Gastroesophageal sphincter (tissue), 4 donors: ENCODE measurements at regions not wholly inside any gene's neighbourhood (a gene's known extent, or its start where the extent isn't known, plus 50 kb on each side); places are given as distances from the start of the nearest gene placed in this dataset.

Experiments used
- ATAC-seq: fragments of 150-250 bp; one replicate; pipeline ENCODE4 v1.9.1; 2016; ENCODE audit warnings: mild to moderate bottlenecking, moderate library complexity
- H3K27ac ChIP-seq, 4 donors: fragments of 200-600 bp; sonication (generic) in 3 of 4; 1 replicate in 3 of 4; 2 replicates in 1 of 4; pipeline ENCODE4 v1.5.1; 2016 to 2019
- H3K27me3 ChIP-seq: fragments of 200-600 bp; sonication (generic); one replicate; pipeline ENCODE4 v1.5.1; 2019
- H3K36me3 ChIP-seq, 2 donors: fragments of 200-600 bp; sonication (generic); one replicate each; pipeline ENCODE4 v1.5.1; 2019; ENCODE audit warnings: control low read depth in 1 of 2
- H3K4me1 ChIP-seq, 3 donors: fragments of 200-600 bp; sonication (generic); 1 replicate in 2 of 3; 2 replicates in 1 of 3; pipeline ENCODE4 v1.5.1; 2016 to 2019; ENCODE audit warnings: control low read depth in 2 of 3
- H3K4me3 ChIP-seq, 2 donors: fragments of 200-600 bp; sonication (generic); one replicate each; pipeline ENCODE4 v1.5.1; 2019; ENCODE audit warnings: mild to moderate bottlenecking in 1 of 2, moderate library complexity in 1 of 2
- H3K9me3 ChIP-seq, 3 donors: fragments of 200-600 bp; sonication (generic); one replicate each; pipeline ENCODE4 v1.5.1; 2017 to 2019; ENCODE audit warnings: control low read depth in 2 of 3
- CTCF ChIP-seq, 4 experiments: fragments of 200-600 bp in 2 of 4; fragments of 450-650 bp in 2 of 4; sonication (generic) in 1 of 4; IDR thresholded peaks; one replicate each; pipeline ENCODE4 v1.5.1; 2017 to 2019; ENCODE audit warnings: antibody characterized with exemption in 4 of 4, mild to moderate bottlenecking in 2 of 4, moderate library complexity in 2 of 4
- EP300 ChIP-seq: sonication (generic); formaldehyde crosslinking; IDR thresholded peaks from one replicate; pipeline ENCODE4 v1.6.1; 2017; ENCODE audit warnings: antibody characterized with exemption, mild to moderate bottlenecking
- POLR2A ChIP-seq, 2 donors: fragments of 450-650 bp; IDR thresholded peaks; one replicate each; pipeline ENCODE4 v1.6.1; 2017; ENCODE audit warnings: antibody characterized with exemption in 2 of 2, mild to moderate bottlenecking in 2 of 2, moderate library complexity in 1 of 2
- POLR2AphosphoS5 ChIP-seq: sonication (generic); formaldehyde crosslinking; IDR thresholded peaks from one replicate; pipeline ENCODE4 v1.6.1; 2017; ENCODE audit warnings: antibody characterized with exemption
- WGBS, 2 donors: methylation state at CpG; one replicate each; pipeline ENCODE4 v1.1.5; 2018; ENCODE audit warnings: low coverage in 1 of 2; 5-methylcytosine and 5-hydroxymethylcytosine counted together

- no peak for ATAC-seq
- Histone ChIP-seq H3K27ac (no peak overlapping the region), H3K4me1 (peaks cover 3 to 20% (median 6%) of the 10 kb centered on the region in 3 donors), H3K36me3 (no peaks in the 10 kb centered on the region), H3K9me3 (no peaks in the 10 kb centered on the region), H3K27me3 (no peaks in the 10 kb centered on the region), H3K4me3 (no peak overlapping the region)
- TF ChIP-seq EP300: no peak
- TF ChIP-seq POLR2AphosphoS5: no peak
- TF ChIP-seq CTCF (IDR thresholded peaks at IDR 0.05): no peak
- 33% methylated on average over 1 of the region's 1 CpG; no CpG with 5 or more reads in 1 of the 2 donors for WGBS, 2 donors
These were observed 66.7 kb upstream of the PGM2 start for GRCh38 chr4:37759833-37760232.

GRCh38 chr4:37758226-37758625 lies 68.3 kb upstream of the PGM2 start:
- WGBS, 2 donors: 11 to 25% methylated on average over 1 of the region's 1 CpG
- H3K36me3 ChIP-seq: no peaks in the 10 kb centered on the region
- no peaks in the 10 kb centered on the region for H3K9me3 ChIP-seq
- TF ChIP-seq POLR2AphosphoS5 (peak; percentile 85), CTCF (IDR thresholded peaks at IDR 0.05) (no peak), POLR2A (IDR thresholded peaks at IDR 0.05) (no peak), EP300 (no peak)
- ATAC-seq: peak; percentile 82
- peaks cover 3 to 20% (median 6%) of the 10 kb centered on the region in 3 donors for H3K4me1 ChIP-seq
- no peak overlapping the region for H3K4me3 ChIP-seq
- peak overlapping the region in 2 of 4 donors; percentile 17 to 48 for H3K27ac ChIP-seq
- no peaks in the 10 kb centered on the region for H3K27me3 ChIP-seq

DNA sequence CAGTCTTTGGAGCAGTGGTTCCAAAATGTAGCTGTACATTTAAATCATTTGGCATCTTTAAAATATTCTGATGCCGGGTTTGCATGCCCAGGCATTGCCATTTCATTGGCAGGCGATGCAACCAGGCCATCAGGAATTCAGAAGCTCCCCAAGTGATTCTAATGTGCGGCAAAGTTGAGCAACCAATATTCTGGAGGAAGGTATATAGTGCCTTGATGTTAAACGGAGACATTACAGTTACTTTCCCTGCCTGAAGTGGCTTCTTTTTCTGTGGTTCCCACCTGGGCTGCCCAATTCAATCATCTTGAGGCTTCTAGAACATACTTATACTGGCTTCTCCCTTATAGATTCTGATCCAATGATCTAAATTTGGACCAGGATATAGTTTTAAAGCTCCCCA lies 68.7 kb upstream of the PGM2 start:
- Histone ChIP-seq H3K9me3 (no peaks in the 10 kb centered on the region), H3K4me1 (peaks cover 3 to 20% (median 6%) of the 10 kb centered on the region in 3 donors), H3K36me3 (no peaks in the 10 kb centered on the region), H3K27ac (peak overlapping the region in 2 of 4 donors; percentile 17 to 48), H3K4me3 (no peak overlapping the region), H3K27me3 (no peaks in the 10 kb centered on the region)
- TF ChIP-seq EP300 (no peak), POLR2AphosphoS5 (no peak)
- 52 to 100% methylated on average over 1 to 4 of the region's 4 CpGs for WGBS, 2 donors
- ATAC-seq: no peak

DNA sequence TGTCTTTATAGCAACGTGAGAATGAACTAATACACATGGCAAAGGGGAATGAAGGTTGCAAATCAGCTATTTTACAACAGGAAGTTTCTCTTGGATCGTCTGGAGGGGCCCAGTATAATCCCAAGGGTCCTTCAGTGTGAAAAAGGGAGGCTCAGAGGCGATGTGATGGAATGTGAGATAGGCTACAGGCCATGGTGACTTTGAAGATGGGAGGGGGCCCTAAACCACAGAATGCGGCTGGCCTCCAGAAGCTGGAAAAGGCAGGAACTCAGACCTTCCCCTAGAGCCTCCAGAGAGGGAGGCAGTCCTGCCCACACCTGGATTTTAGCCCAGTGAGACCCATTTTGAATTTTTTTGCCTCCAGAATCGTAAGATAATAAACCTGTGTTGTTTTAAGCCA lies 69.4 kb upstream of the PGM2 start:
- no peak for ATAC-seq
- 60 to 83% methylated on average over 2 to 4 of the region's 5 CpGs for WGBS, 2 donors
- Histone ChIP-seq H3K27ac (no peak overlapping the region), H3K9me3 (no peaks in the 10 kb centered on the region), H3K4me1 (peaks cover 3 to 20% (median 6%) of the 10 kb centered on the region in 3 donors), H3K36me3 (no peaks in the 10 kb centered on the region), H3K4me3 (no peak overlapping the region), H3K27me3 (no peaks in the 10 kb centered on the region)
- TF ChIP-seq POLR2AphosphoS5 (no peak), EP300 (no peak), CTCF (IDR thresholded peaks at IDR 0.05) (no peak), POLR2A (IDR thresholded peaks at IDR 0.05) (no peak)

GRCh38 chr4:37754410-37755185 lies 68.4 kb upstream of the RELL1 start:
- no peak for ATAC-seq
- peaks cover 3 to 20% (median 6%) of the 10 kb centered on the region in 3 donors for H3K4me1 ChIP-seq
- H3K9me3 ChIP-seq: no peaks in the 10 kb centered on the region
- no peaks in the 10 kb centered on the region for H3K36me3 ChIP-seq
- H3K27me3 ChIP-seq: no peaks in the 10 kb centered on the region
- H3K4me3 ChIP-seq: no peak overlapping the region
- 66 to 70% methylated on average over 2 to 4 of the region's 6 CpGs for WGBS, 2 donors
- TF ChIP-seq CTCF (IDR thresholded peaks at IDR 0.05): no peak
- no peak for TF ChIP-seq POLR2A (IDR thresholded peaks at IDR 0.05)
- no peak for TF ChIP-seq EP300
- no peak for TF ChIP-seq POLR2AphosphoS5
- peak overlapping the region in 1 of 4 donors; percentile 5 for H3K27ac ChIP-seq
